Esophagus squamous epithelium (tissue), 4 donors: ENCODE measurements at regions not wholly inside any gene's neighbourhood (a gene's known extent, or its start where the extent isn't known, plus 50 kb on each side); places are given as distances from the start of the nearest gene placed in this dataset.

Source experiments
- CTCF ChIP-seq, 6 experiments: fragments of 450-650 bp in 4 of 6; fragments of 200-600 bp in 2 of 6; sonication (generic) in 2 of 6; IDR thresholded peaks; one replicate each; pipeline ENCODE4 v1.5.1; 2016 to 2019; ENCODE audit warnings: antibody characterized with exemption in 6 of 6, mild to moderate bottlenecking in 4 of 6, moderate library complexity in 4 of 6
- POLR2A ChIP-seq, 4 donors: fragments of 450-650 bp; IDR thresholded peaks; one replicate each; pipeline ENCODE4 v1.6.1; 2017; ENCODE audit warnings: antibody characterized with exemption in 4 of 4, mild to moderate bottlenecking in 4 of 4, moderate library complexity in 3 of 4

GRCh38 chr4:182133033-182133432 is 110.2 kb upstream of the TENM3 start:
- TF ChIP-seq CTCF (IDR thresholded peaks at IDR 0.05) = no peak
- no peak for TF ChIP-seq POLR2A (IDR thresholded peaks at IDR 0.05)
